ENCODE measurements at regions not wholly inside any gene's neighbourhood (a gene's known extent, or its start where the extent isn't known, plus 50 kb on each side); places are given as distances from the start of the nearest gene placed in this dataset.

DNA sequence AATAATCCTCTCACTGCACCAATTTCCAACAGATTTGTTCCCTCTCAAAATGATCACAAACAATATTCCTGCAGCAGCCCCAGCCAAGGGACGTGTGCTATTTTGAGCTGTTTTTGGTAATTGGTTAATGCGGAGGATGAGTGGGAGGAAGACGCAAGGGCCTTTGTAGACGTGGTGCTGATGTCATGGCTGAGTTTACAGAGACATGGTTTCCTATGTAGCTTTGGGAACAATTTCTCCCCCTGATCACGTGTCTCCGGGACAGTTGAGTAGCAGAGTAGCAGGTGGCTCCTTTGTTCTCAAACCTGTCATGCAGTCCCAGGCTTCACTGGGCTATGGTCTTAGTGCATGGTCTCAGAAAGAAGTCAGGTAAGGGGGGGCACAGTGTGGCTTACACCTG lies 183.2 kb upstream of the NECTIN1 start:
- in situ Hi-C loops (cut with MboI; ENCODE audit: low sequenced_read_pairs), result no loop called here

More for the DNA sequence above, 183.2 kb upstream of the NECTIN1 start:
- no peak overlapping the region for H2BK120ac ChIP-seq (ENCODE audit: low read depth, low read length)
- H2AFZ ChIP-seq (replicated peaks; ENCODE audit: low read length, poor library complexity), result no peak overlapping the region
- no peak overlapping the region for H3K56ac ChIP-seq (ENCODE audit: extremely low read depth, insufficient read depth, low read length)
- WGBS, 2 experiments (ENCODE audit: extremely low coverage in 2 of 2, insufficient read length in 1 of 2), result no CpG with 5 or more reads among the region's 6 CpGs
- DNase-seq (no peak), ATAC-seq (ENCODE audit: low read depth) (no peak)
- no peaks in the 10 kb centered on the region for H3K36me3 ChIP-seq (ENCODE audit: control insufficient read depth, insufficient read depth, low read length)
- TF ChIP-seq RCOR1 (IDR thresholded peaks at IDR 0.05; ENCODE audit: insufficient replicate concordance, low read length) (no peak), MXI1 (IDR thresholded peaks at IDR 0.05; ENCODE audit: borderline replicate concordance, low read depth, low read length) (no peak), ELK1 (IDR thresholded peaks at IDR 0.05; ENCODE audit: borderline replicate concordance, low read depth, low read length) (no peak), CEBPB (IDR thresholded peaks at IDR 0.05; ENCODE audit: low read depth, low read length) (no peak), SMC3 (IDR thresholded peaks at IDR 0.05; ENCODE audit: low read depth, low read length) (no peak), RAD21 (IDR thresholded peaks at IDR 0.05; ENCODE audit: low read length) (no peak), FOS (IDR thresholded peaks at IDR 0.05; ENCODE audit: low read depth, low read length) (no peak), NFE2L2 (IDR thresholded peaks at IDR 0.05; ENCODE audit: low read depth, low read length) (no peak)
- TF ChIP-seq, protein P1, sequence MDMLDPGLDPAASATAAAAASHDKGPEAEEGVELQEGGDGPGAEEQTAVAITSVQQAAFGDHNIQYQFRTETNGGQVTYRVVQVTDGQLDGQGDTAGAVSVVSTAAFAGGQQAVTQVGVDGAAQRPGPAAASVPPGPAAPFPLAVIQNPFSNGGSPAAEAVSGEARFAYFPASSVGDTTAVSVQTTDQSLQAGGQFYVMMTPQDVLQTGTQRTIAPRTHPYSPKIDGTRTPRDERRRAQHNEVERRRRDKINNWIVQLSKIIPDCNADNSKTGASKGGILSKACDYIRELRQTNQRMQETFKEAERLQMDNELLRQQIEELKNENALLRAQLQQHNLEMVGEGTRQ (IDR thresholded peaks at IDR 0.05; ENCODE audit: low read depth, low read length), result no peak
- H3K9me1 ChIP-seq (ENCODE audit: insufficient read depth, low read length), result no peaks in the 10 kb centered on the region
- POLR2A ChIA-PET (ENCODE audit: unreplicated experiment), result no interaction called here
- CTCF ChIA-PET, result no interaction called here
- H2BK15ac ChIP-seq (ENCODE audit: low read depth, low read length), result no peak overlapping the region
- H2BK20ac ChIP-seq (ENCODE audit: low read depth, low read length), result no peak overlapping the region
- H3K4me3 ChIP-seq (ENCODE audit: insufficient read depth, low read depth, low read length), result no peak overlapping the region
- H3K4me2 ChIP-seq (ENCODE audit: low read depth, low read length), result no peak overlapping the region
- no peak overlapping the region for H2BK5ac ChIP-seq (ENCODE audit: low read depth, low read length, poor library complexity, severe bottlenecking)
- H3K4me1 ChIP-seq (ENCODE audit: control insufficient read depth, insufficient read depth, low read length), result no peaks in the 10 kb centered on the region
- H3K9ac ChIP-seq (ENCODE audit: low read depth, low read length), result no peak overlapping the region
- dilution Hi-C loops (cut with HindIII; ENCODE audit: low sequenced_read_pairs, unreplicated experiment) (no loop called here), intact Hi-C loops (cut with micrococcal nuclease) (no loop called here)
- H3K18ac ChIP-seq (ENCODE audit: low read depth, low read length), result no peak overlapping the region
- no TSS peak for BruUV-seq (replicated peaks)
- no peak overlapping the region for H4K91ac ChIP-seq (ENCODE audit: insufficient read depth, low read depth, low read length)
- no peak overlapping the region for H3K4ac ChIP-seq (ENCODE audit: low read depth, low read length)
- no peaks in the 10 kb centered on the region for H3K9me3 ChIP-seq (ENCODE audit: control insufficient read depth, insufficient read depth, low read length)
- H3K23ac ChIP-seq (ENCODE audit: low read depth, low read length), result no peak overlapping the region
- H3K14ac ChIP-seq (replicated peaks; ENCODE audit: low read depth, low read length), result no peak overlapping the region
- H4K5ac ChIP-seq (ENCODE audit: low read depth, low read length), result no peak overlapping the region
- no peak overlapping the region for H3K27ac ChIP-seq (ENCODE audit: insufficient read depth, low read length)
- no peaks in the 10 kb centered on the region for H4K20me1 ChIP-seq (ENCODE audit: insufficient read depth, low read length)
- no peaks in the 10 kb centered on the region for H3K79me1 ChIP-seq (ENCODE audit: low read depth in 1 of 2, low read length in 2 of 2)
- no peak overlapping the region for H4K8ac ChIP-seq (ENCODE audit: low read depth in 2 of 2, low read length in 2 of 2)
- peaks cover 9% of the 10 kb centered on the region for H3K27me3 ChIP-seq (ENCODE audit: control insufficient read depth, insufficient read depth, low read length)
- H2AK9ac ChIP-seq (replicated peaks; ENCODE audit: low read depth, low read length, poor library complexity), result no peak overlapping the region
- no peak overlapping the region for H2AK5ac ChIP-seq (ENCODE audit: low read depth, low read length)

Measured in IMR-90 (cell line).